WERI-Rb-1 (cell line): ENCODE measurements at regions not wholly inside any gene's neighbourhood (a gene's known extent, or its start where the extent isn't known, plus 50 kb on each side); places are given as distances from the start of the nearest gene placed in this dataset.

Experiments used
- DNase-seq: peaks from one replicate; pipeline ENCODE4 v3.0.0-alpha.2; 2020
- H3K27ac ChIP-seq: fragments of 250-450 bp; sonication (Bioruptor Pico); 2 replicates; pipeline ENCODE4 v1.5.1; 2020; ENCODE audit warnings: mild to moderate bottlenecking, moderate library complexity
- H3K27me3 ChIP-seq: fragments of 250-450 bp; sonication (Bioruptor Pico); 2 replicates; pipeline ENCODE4 v1.5.1; 2021; ENCODE audit warnings: mild to moderate bottlenecking, low read depth, moderate library complexity; ENCODE audit not compliant: insufficient read depth, severe bottlenecking
- H3K36me3 ChIP-seq: fragments of 250-450 bp; sonication (Bioruptor Pico); 2 replicates; pipeline ENCODE4 v1.5.1; 2020; ENCODE audit warnings: mild to moderate bottlenecking, moderate library complexity
- H3K4me3 ChIP-seq: 2 replicates; pipeline ENCODE4 v1.5.1; 2011; ENCODE audit warnings: low read depth, mild to moderate bottlenecking, control low read depth, low read length
- H3K9me3 ChIP-seq: fragments of 250-450 bp; sonication (Bioruptor Pico); 2 replicates; pipeline ENCODE4 v1.5.1; 2021; ENCODE audit warnings: mild to moderate bottlenecking, moderate library complexity; ENCODE audit not compliant: severe bottlenecking
- TF ChIP-seq, protein P1 (sequence below): IDR thresholded peaks from 2 replicates; pipeline ENCODE4 v1.5.1; 2011; ENCODE audit warnings: low read depth, mild to moderate bottlenecking, control low read depth, inconsistent platforms, low read length

DNA sequence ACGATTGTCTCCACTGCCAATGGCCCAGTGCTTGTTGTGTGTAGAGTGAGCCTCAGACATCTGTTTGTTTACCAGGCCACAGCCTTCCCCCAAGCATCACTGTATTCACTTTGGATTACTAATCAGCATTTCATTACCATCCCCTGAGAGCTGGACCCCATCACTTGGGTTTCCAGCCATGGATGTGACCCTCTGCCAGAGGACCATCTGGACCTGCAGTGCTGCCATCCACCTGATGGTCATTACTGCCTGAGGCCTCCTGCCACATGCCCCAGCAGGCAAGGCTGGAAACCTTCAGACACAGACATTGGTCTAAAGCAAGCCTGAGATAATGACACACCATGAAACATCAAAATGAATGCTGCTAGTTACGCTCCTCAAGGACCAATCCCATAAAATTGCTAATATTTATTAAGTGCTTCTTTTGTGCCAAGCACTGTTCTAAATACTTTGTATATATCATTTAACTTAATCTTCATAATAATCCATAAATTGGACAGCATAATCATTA lies 2096.3 kb upstream of the CELF4 start:
- no peak for DNase-seq
- Histone ChIP-seq H3K27ac (no peak overlapping the region), H3K27me3 (no peaks in the 10 kb centered on the region), H3K9me3 (no peaks in the 10 kb centered on the region), H3K4me3 (no peak overlapping the region), H3K36me3 (no peaks in the 10 kb centered on the region)
- TF ChIP-seq, protein P1, sequence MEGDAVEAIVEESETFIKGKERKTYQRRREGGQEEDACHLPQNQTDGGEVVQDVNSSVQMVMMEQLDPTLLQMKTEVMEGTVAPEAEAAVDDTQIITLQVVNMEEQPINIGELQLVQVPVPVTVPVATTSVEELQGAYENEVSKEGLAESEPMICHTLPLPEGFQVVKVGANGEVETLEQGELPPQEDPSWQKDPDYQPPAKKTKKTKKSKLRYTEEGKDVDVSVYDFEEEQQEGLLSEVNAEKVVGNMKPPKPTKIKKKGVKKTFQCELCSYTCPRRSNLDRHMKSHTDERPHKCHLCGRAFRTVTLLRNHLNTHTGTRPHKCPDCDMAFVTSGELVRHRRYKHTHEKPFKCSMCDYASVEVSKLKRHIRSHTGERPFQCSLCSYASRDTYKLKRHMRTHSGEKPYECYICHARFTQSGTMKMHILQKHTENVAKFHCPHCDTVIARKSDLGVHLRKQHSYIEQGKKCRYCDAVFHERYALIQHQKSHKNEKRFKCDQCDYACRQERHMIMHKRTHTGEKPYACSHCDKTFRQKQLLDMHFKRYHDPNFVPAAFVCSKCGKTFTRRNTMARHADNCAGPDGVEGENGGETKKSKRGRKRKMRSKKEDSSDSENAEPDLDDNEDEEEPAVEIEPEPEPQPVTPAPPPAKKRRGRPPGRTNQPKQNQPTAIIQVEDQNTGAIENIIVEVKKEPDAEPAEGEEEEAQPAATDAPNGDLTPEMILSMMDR = no peak

DNA sequence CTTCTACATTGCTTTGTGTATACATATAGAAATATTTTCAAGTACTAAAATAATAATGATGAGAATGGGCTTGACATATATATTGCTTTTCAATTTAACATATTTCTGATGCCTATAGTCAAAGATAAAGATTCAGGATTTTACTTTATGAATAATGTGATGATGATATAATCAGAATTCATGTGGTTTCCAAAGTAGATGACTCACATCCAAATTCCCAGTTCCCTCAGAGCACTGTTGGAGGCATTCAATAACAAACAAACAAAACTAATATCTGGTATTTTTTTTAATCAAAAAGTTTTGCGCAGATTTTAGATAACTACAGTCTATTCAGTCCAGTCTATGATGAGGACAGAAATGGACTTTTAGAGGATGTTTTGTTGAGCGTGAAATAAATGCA lies 2094.5 kb upstream of the CELF4 start:
- TF ChIP-seq, protein P1 = no peak
- H3K36me3 ChIP-seq = no peaks in the 10 kb centered on the region
- no peak for DNase-seq
- H3K27me3 ChIP-seq = no peaks in the 10 kb centered on the region
- H3K27ac ChIP-seq = no peak overlapping the region
- H3K9me3 ChIP-seq = no peaks in the 10 kb centered on the region
- H3K4me3 ChIP-seq = no peak overlapping the region

DNA sequence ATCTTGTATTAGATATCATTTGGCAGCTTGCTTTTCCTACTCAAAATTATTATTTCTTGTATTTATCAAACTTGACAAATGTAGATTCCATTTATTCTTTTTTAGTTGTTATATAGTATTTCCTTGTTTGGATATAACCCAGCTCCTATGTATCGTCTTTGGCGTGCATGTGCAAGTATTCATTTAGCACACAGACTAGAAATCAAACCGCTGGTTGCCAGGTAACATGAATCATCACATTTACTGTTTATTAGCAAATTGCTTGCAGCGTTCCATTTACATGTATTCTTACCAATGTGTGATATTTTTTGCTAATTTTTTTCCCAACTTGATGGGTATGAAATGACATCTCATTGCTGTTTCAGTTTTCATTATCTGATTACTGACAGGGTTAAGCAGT lies 2089.7 kb upstream of the CELF4 start:
- TF ChIP-seq, protein P1 = no peak
- H3K36me3 ChIP-seq = no peaks in the 10 kb centered on the region
- H3K9me3 ChIP-seq = no peaks in the 10 kb centered on the region
- no peak for DNase-seq
- no peak overlapping the region for H3K27ac ChIP-seq
- no peak overlapping the region for H3K4me3 ChIP-seq
- no peaks in the 10 kb centered on the region for H3K27me3 ChIP-seq

DNA sequence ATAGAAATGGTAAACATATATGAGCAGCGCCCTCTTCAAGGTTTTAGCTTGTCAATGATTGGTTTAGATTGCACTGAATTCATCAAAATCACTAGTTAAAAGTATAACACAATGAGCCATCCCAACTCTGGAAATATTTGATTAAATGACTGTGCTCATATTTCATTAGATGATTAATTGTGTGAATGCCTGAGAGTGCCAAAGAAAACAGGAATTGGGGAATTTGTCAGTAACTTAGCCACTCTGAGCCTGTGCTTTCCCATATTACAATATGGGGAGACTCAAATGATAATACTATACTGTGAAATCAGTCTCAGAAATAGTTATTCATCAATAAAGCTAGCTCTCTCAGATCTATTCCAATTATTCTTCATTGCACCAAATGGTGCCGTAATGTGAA lies 2087.6 kb upstream of the CELF4 start:
- Histone ChIP-seq H3K27me3 (no peaks in the 10 kb centered on the region), H3K4me3 (no peak overlapping the region), H3K36me3 (no peaks in the 10 kb centered on the region), H3K9me3 (no peaks in the 10 kb centered on the region), H3K27ac (no peak overlapping the region)
- no peak for DNase-seq
- TF ChIP-seq, protein P1 = no peak

DNA sequence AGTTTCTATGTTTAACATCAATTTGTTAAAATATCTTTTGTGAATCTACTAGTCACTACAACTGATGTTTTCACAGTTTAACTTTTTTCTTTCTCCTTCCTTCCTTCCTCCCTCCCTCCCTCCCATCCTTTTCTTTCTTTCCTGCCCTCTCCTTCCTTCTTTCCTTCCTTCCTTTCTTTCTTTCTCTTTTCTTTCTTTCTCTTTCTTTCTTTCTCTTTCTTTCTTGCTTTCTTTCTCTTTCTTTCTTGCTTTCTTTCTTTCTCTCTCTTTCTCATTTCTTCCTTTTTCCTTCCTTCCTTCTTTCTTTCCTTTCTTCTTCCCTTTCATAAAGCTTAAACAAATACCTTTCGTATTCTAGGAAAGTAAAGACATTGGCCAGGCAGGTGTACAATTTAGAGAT lies 2083.0 kb upstream of the CELF4 start:
- Histone ChIP-seq H3K27me3 (no peaks in the 10 kb centered on the region), H3K4me3 (no peak overlapping the region), H3K27ac (no peak overlapping the region), H3K36me3 (no peaks in the 10 kb centered on the region), H3K9me3 (no peaks in the 10 kb centered on the region)
- TF ChIP-seq, protein P1 = no peak
- DNase-seq = no peak
